ENCODE measurements at regions not wholly inside any gene's neighbourhood (a gene's known extent, or its start where the extent isn't known, plus 50 kb on each side); places are given as distances from the start of the nearest gene placed in this dataset.

DNA sequence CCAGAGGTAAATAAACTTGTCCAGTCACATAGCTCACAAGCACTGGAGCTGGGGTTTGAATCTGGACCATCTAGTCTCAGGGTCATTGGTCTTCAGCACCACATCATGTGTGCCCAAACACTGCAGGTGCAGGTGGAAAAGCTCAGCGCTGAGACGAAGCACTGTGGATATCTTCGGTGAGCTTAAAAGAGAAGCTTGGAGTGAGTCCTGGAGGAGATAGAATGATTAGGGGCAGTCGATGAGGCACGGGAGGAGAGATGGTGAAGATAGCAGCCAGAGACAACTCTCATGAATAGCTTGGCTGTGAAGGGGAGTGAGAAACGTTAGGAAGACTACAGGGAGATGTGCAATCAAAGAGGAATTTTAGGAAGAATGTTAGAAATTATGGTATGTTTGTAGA is 389.3 kb downstream of the FGF9 start:
- DNase-seq (ENCODE audit: low read depth) = no peak

GRCh38 chr13:22061371-22061805 is 390.5 kb downstream of the FGF9 start:
- peak; percentile 41 for DNase-seq (ENCODE audit: low read depth)

DNA sequence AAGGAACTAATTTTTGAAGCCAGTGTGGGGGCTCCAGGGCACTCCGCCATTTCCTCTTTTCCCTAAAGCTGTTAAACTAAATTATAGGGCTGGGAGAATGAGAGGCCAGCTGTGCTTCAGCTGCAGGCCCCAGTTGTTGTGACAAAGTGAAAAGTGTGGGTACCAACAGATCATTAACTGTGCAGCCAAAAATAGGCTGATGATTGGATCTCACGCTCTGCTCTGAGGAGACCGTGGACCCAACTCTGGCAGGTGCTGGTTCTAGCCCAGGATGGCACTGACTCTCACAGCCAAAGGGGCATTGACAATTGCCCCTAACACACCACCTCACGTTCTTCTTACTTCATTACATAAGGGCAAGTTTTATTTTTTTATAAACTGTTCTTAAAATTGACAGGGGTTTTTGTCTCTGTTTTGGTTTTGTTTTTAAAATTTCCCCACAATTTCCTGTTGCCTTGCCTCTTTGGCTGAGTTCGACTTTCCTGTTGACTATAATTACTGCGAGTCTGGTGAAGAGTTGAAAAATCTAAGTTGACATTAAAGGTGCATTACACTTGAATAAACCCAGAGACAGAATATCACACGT is 391.0 kb downstream of the FGF9 start:
- no peak for DNase-seq (ENCODE audit: low read depth)

GRCh38 chr13:22062478-22063205 is 391.8 kb downstream of the FGF9 start:
- DNase-seq (ENCODE audit: low read depth) = no peak

- no peak for DNase-seq (ENCODE audit: low read depth)
Measured at GRCh38 chr13:22063416-22064124, 392.7 kb downstream of the FGF9 start.

GRCh38 chr13:22064854-22065620 is 394.2 kb downstream of the FGF9 start:
- DNase-seq (ENCODE audit: low read depth) = no peak

GRCh38 chr13:22073718-22074117 is 402.8 kb downstream of the FGF9 start:
- DNase-seq (ENCODE audit: low read depth) = no peak

GRCh38 chr13:22074403-22074802 is 403.5 kb downstream of the FGF9 start:
- DNase-seq (ENCODE audit: low read depth) = no peak

- no peak for DNase-seq (ENCODE audit: low read depth)
Measured at GRCh38 chr13:22076658-22077057, 405.8 kb downstream of the FGF9 start.

GRCh38 chr13:22077205-22077683 is 406.4 kb downstream of the FGF9 start:
- no peak for DNase-seq (ENCODE audit: low read depth)

GRCh38 chr13:22077764-22078163 is 406.9 kb downstream of the FGF9 start:
- DNase-seq (ENCODE audit: low read depth) = no peak

GRCh38 chr13:22079961-22080360 is 409.1 kb downstream of the FGF9 start:
- DNase-seq (ENCODE audit: low read depth) = no peak

DNA sequence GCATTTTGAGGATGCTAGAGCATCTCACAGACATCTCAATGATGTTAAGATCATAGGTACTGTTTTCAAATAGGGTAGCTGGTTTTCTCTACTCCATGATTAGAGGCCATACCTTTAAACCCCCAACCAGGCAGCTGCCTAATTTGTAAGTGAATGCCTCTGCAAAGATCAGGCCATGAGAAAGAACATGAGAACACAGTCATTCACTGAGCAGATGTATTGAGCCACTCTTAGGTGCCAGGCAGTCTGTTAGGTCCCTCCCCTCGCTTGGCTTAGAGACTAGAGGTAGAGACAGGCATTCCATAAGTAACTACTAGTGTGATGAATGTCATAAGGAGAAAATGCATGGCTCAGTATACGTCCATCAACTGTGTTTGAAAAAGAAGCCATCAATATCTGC is 410.0 kb downstream of the FGF9 start:
- no peak for DNase-seq (ENCODE audit: low read depth)

DNA sequence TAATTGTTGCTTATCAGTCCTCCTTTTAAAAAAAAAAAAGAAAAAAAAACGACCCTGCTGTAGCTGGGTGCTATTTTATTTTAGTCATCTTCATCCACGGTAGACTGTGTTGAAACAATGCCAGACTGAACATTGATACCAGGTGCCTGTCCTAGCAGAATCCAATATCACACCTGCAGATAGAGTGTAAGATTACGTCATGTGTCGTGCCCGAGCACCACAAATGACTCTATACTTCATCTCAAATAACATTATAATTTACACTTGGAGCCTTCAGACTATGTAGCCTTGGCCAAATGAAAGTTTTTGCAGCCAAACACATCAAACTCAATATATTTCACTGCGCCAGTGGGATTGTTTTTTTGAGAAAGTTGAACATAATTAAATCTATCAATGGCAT is 410.6 kb downstream of the FGF9 start:
- DNase-seq (ENCODE audit: low read depth) = no peak

GRCh38 chr13:22082030-22082429 is 411.2 kb downstream of the FGF9 start:
- DNase-seq (ENCODE audit: low read depth) = no peak

DNA sequence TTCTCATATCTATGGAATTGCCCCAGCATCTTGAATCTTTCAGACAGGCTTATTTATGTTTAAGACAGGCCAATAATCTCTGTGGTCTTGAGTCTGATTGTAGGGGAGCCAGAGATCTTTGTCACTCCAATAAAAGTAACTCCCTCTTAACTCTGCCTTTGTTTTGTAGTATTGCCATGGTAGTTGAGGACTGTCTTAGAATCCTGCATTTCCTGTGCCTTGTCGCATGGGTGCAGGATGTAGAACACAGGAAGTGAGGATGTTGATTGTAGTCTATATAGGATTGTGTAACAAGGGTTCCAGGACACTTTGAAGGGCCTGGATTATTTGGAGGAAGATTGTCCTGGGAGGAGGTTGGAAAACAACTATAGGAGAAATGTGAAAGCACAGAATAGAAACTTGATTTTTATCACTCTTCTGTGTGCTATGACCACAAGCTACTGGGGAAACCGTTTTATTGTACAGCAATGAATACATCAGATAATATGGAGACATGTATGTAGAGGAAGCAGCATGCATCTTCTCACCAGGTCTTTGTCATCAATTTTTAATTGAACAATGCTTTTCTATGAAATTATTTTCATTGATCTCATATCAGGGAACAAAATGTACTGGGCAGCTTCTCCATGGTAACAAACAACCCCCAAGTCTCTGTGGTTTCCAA is 411.7 kb downstream of the FGF9 start:
- DNase-seq (ENCODE audit: low read depth) = no peak

GRCh38 chr13:22085001-22085400 is 414.1 kb downstream of the FGF9 start:
- no peak for DNase-seq (ENCODE audit: low read depth)

- no peak for DNase-seq (ENCODE audit: low read depth)
Measured at GRCh38 chr13:22086597-22087330, 415.9 kb downstream of the FGF9 start.

- DNase-seq (ENCODE audit: low read depth) = no peak
Measured at GRCh38 chr13:22090106-22090505, 419.2 kb downstream of the FGF9 start.

- DNase-seq (ENCODE audit: low read depth) = no peak
Measured at GRCh38 chr13:22091222-22091970, 420.5 kb downstream of the FGF9 start.

GRCh38 chr13:22091971-22092300 is 421.1 kb downstream of the FGF9 start:
- DNase-seq (ENCODE audit: low read depth) = no peak
